Caco-2 (cell line): ENCODE measurements at regions not wholly inside any gene's neighbourhood (a gene's known extent, or its start where the extent isn't known, plus 50 kb on each side); places are given as distances from the start of the nearest gene placed in this dataset.

Experiments used
- BruUV-seq: library from RNA; stranded (reverse); fragments of 400-500 nt; replicated peaks from 2 replicates; lab custom pipeline; 2021; lab: Mats Ljungman, UMichigan
- CTCF ChIA-PET: fragments of 300-600 bp; sonication (Branson Sonifier 250); formaldehyde crosslinking; loops from one replicate; lab custom pipeline; 2022; ENCODE audit warnings: antibody characterized with exemption; lab: Charles Lee
- POLR2A ChIA-PET: fragments of 300-600 bp; sonication (Branson Sonifier 250); formaldehyde crosslinking; loops from one replicate; lab custom pipeline; 2022; ENCODE audit warnings: antibody characterized with exemption; lab: Charles Lee
- DNase-seq, 2 experiments: peaks; one replicate each; pipeline versions ENCODE4 v3.0.0 to v3.0.0-alpha.2; 2020 to 2022
- H3K27me3 ChIP-seq: replicated peaks from 2 replicates; pipeline ENCODE4 v1.6.0; 2011; ENCODE audit warnings: low read length; ENCODE audit not compliant: control insufficient read depth, insufficient read depth
- H3K36me3 ChIP-seq: 2 replicates; pipeline ENCODE4 v1.5.1; 2011; ENCODE audit warnings: low read length; ENCODE audit not compliant: control insufficient read depth, insufficient read depth
- H3K4me1 ChIP-seq: fragments of 250-450 bp; sonication (Bioruptor Pico); 2 replicates; pipeline ENCODE4 v1.5.1; 2020; ENCODE audit warnings: mild to moderate bottlenecking
- H3K4me3 ChIP-seq: 2 replicates; pipeline ENCODE4 v1.5.1; 2011; ENCODE audit warnings: low read depth, mild to moderate bottlenecking, control low read depth, low read length
- H3K9me3 ChIP-seq: fragments of 250-450 bp; sonication (Bioruptor Pico); 2 replicates; pipeline ENCODE4 v1.5.1; 2020; ENCODE audit warnings: mild to moderate bottlenecking, moderate library complexity
- H3K27ac Mint-ChIP-seq: one replicate; pipeline ENCODE4 v1.8.0; 2022; ENCODE audit warnings: mixed read lengths; ENCODE audit not compliant: unreplicated experiment
- H3K27me3 Mint-ChIP-seq: one replicate; pipeline ENCODE4 v1.8.0; 2022; ENCODE audit warnings: mixed read lengths; ENCODE audit not compliant: insufficient read depth, unreplicated experiment
- H3K36me3 Mint-ChIP-seq: one replicate; pipeline ENCODE4 v1.8.0; 2022; ENCODE audit warnings: mild to moderate bottlenecking, mixed read lengths; ENCODE audit not compliant: insufficient read depth, unreplicated experiment
- H3K4me1 Mint-ChIP-seq: one replicate; pipeline ENCODE4 v1.8.0; 2022; ENCODE audit warnings: low read depth, mixed read lengths; ENCODE audit not compliant: unreplicated experiment
- H3K4me3 Mint-ChIP-seq: one replicate; pipeline ENCODE4 v1.8.0; 2022; ENCODE audit warnings: mild to moderate bottlenecking, moderate library complexity, mixed read lengths; ENCODE audit not compliant: unreplicated experiment
- H3K9me3 Mint-ChIP-seq: one replicate; pipeline ENCODE4 v1.8.0; 2022; ENCODE audit warnings: mixed read lengths; ENCODE audit not compliant: unreplicated experiment
- intact Hi-C: fragments of 100-400 bp; cut with micrococcal nuclease; formaldehyde crosslinking; loops from one replicate; pipeline ENCODE4 v1.10.0; 2022; ENCODE audit not compliant: unreplicated experiment
- TF ChIP-seq, protein P1 (sequence below), 2 experiments: fragments of 200-600 bp in 1 of 2; IDR thresholded peaks; 1 replicate in 1 of 2; 2 replicates in 1 of 2; pipeline versions ENCODE4 v1.5.1 to v1.8.0; 2011 to 2022; ENCODE audit warnings: antibody characterized with exemption in 1 of 2, control low read depth in 1 of 2, inconsistent platforms in 1 of 2, low read depth in 1 of 2, low read length in 1 of 2, mild to moderate bottlenecking in 1 of 2, moderate library complexity in 1 of 2; ENCODE audit not compliant: insufficient read depth in 1 of 2, severe bottlenecking in 1 of 2, unreplicated experiment in 1 of 2

DNA sequence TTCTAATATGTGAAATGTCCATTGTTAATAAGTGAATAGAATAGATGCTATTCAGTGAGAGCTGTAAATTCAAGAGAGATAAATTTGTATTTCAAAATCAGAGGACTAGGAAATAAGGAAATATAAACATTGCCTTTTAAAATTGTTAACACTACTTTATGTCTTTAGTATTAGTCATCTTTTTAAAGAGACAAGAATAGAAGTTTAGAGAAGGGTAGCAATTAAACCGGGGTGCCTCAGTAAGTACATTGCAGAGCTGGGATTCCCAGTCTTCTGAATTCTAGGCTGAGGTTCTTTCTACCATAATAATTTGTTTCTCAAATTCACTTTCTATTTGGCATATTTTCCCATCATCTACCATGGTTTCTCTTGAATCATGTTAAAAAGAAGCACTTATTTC is 498.6 kb downstream of the SLC16A7 start:
- Mint-ChIP-seq H3K27ac (no peak overlapping the region), H3K4me3 (no peak overlapping the region), H3K36me3 (no peaks in the 10 kb centered on the region), H3K4me1 (no peaks in the 10 kb centered on the region), H3K27me3 (no peaks in the 10 kb centered on the region), H3K9me3 (no peaks in the 10 kb centered on the region)
- Histone ChIP-seq H3K9me3 (0 out of 2 replicates have a peak, but pooled peaks cover 4% of the 10 kb centered on the region), H3K27me3 (no peaks in the 10 kb centered on the region), H3K4me1 (no peaks in the 10 kb centered on the region), H3K36me3 (no peaks in the 10 kb centered on the region), H3K4me3 (no peak overlapping the region)
- TF ChIP-seq, protein P1, sequence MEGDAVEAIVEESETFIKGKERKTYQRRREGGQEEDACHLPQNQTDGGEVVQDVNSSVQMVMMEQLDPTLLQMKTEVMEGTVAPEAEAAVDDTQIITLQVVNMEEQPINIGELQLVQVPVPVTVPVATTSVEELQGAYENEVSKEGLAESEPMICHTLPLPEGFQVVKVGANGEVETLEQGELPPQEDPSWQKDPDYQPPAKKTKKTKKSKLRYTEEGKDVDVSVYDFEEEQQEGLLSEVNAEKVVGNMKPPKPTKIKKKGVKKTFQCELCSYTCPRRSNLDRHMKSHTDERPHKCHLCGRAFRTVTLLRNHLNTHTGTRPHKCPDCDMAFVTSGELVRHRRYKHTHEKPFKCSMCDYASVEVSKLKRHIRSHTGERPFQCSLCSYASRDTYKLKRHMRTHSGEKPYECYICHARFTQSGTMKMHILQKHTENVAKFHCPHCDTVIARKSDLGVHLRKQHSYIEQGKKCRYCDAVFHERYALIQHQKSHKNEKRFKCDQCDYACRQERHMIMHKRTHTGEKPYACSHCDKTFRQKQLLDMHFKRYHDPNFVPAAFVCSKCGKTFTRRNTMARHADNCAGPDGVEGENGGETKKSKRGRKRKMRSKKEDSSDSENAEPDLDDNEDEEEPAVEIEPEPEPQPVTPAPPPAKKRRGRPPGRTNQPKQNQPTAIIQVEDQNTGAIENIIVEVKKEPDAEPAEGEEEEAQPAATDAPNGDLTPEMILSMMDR (IDR thresholded peaks at IDR 0.05; ENCODE audit: insufficient read depth in 1 of 2, low read depth in 1 of 2, low read length in 1 of 2, severe bottlenecking in 1 of 2, unreplicated experiment in 1 of 2) = no peak
- no TSS peak for BruUV-seq
- ChIA-PET CTCF (no interaction called here), POLR2A (no interaction called here)
- intact Hi-C loops = no loop called here
- DNase-seq = no peak

DNA sequence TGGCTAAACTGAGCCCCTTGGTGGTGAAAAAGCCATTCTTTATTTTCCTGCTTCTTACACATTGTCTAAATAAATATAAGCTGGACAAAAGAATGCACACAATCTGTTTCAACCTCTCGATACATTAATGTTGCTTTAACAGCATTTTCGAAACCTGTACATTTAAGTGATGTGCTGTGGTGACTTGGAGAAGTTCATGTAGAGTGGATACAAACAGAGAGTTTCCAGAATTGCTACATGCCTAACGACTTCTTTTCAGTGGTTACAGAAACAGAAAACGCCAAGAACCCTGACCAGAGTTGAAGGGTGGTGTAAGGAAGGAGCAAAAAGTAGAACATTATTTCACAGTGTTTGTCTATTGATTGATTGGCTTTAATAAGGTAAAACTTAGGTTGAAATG is 500.9 kb downstream of the SLC16A7 start:
- Mint-ChIP-seq H3K9me3 (no peaks in the 10 kb centered on the region), H3K4me3 (no peak overlapping the region), H3K36me3 (no peaks in the 10 kb centered on the region), H3K4me1 (peaks cover 12% of the 10 kb centered on the region), H3K27me3 (no peaks in the 10 kb centered on the region), H3K27ac (no peak overlapping the region)
- H3K4me3 ChIP-seq = no peak overlapping the region
- intact Hi-C loops = no loop called here
- H3K36me3 ChIP-seq = no peaks in the 10 kb centered on the region
- DNase-seq = no peak
- TF ChIP-seq, protein P1 (IDR thresholded peaks at IDR 0.05; ENCODE audit: insufficient read depth in 1 of 2, low read depth in 1 of 2, low read length in 1 of 2, severe bottlenecking in 1 of 2, unreplicated experiment in 1 of 2) = no peak
- POLR2A ChIA-PET = no interaction called here
- H3K27me3 ChIP-seq = no peaks in the 10 kb centered on the region
- peaks cover 19% of the 10 kb centered on the region for H3K4me1 ChIP-seq
- no TSS peak for BruUV-seq
- H3K9me3 ChIP-seq = 0 out of 2 replicates have a peak, but pooled peaks cover 10% of the 10 kb centered on the region
- CTCF ChIA-PET = no interaction called here

DNA sequence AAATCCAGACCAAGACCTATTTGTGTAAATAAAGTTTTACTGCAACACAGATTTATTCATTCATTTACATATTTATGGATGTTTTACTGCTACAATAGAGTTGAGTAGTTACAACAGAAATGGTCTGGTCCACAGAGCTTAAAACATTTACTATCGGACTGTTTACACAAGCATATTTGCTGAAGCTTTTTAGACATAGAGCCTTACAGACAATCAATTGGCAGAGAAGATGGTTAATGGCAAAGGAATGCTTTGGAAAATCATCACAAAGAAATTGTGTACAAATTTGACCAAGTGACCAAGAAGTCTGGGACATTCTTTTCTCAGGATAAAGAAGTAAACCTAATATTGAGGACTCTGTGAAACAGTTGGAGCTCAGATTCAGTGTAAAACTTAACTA is 504.3 kb downstream of the SLC16A7 start:
- Mint-ChIP-seq H3K4me1 (peaks cover 14% of the 10 kb centered on the region), H3K9me3 (peaks cover 9% of the 10 kb centered on the region), H3K36me3 (no peaks in the 10 kb centered on the region), H3K27ac (no peak overlapping the region), H3K27me3 (no peaks in the 10 kb centered on the region), H3K4me3 (no peak overlapping the region)
- ChIA-PET POLR2A (no interaction called here), CTCF (no interaction called here)
- no peaks in the 10 kb centered on the region for H3K27me3 ChIP-seq
- peaks cover 27% of the 10 kb centered on the region for H3K4me1 ChIP-seq
- no peak overlapping the region for H3K4me3 ChIP-seq
- 0 out of 2 replicates have a peak, but pooled peaks cover 10% of the 10 kb centered on the region for H3K9me3 ChIP-seq
- BruUV-seq = no TSS peak
- no peaks in the 10 kb centered on the region for H3K36me3 ChIP-seq
- intact Hi-C loops = loop anchor here (5.0 kb wide), 2 partner anchors 88 to 243 kb away; no protein-coding TSS in a partner anchor
- TF ChIP-seq, protein P1 (IDR thresholded peaks at IDR 0.05; ENCODE audit: insufficient read depth in 1 of 2, low read depth in 1 of 2, low read length in 1 of 2, severe bottlenecking in 1 of 2, unreplicated experiment in 1 of 2) = no peak
- DNase-seq = no peak
